ENCODE measurements at regions not wholly inside any gene's neighbourhood (a gene's known extent, or its start where the extent isn't known, plus 50 kb on each side); places are given as distances from the start of the nearest gene placed in this dataset.

GRCh38 chr6:56890683-56891429 lies 64.1 kb upstream of the BEND6 start:
- TF ChIP-seq, protein P1, sequence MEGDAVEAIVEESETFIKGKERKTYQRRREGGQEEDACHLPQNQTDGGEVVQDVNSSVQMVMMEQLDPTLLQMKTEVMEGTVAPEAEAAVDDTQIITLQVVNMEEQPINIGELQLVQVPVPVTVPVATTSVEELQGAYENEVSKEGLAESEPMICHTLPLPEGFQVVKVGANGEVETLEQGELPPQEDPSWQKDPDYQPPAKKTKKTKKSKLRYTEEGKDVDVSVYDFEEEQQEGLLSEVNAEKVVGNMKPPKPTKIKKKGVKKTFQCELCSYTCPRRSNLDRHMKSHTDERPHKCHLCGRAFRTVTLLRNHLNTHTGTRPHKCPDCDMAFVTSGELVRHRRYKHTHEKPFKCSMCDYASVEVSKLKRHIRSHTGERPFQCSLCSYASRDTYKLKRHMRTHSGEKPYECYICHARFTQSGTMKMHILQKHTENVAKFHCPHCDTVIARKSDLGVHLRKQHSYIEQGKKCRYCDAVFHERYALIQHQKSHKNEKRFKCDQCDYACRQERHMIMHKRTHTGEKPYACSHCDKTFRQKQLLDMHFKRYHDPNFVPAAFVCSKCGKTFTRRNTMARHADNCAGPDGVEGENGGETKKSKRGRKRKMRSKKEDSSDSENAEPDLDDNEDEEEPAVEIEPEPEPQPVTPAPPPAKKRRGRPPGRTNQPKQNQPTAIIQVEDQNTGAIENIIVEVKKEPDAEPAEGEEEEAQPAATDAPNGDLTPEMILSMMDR (conservative IDR thresholded peaks at IDR 0.05 in 1 of 2, IDR thresholded peaks at IDR 0.05 in 1 of 2; ENCODE audit: extremely low read depth in 1 of 2, insufficient read depth in 1 of 2, low read depth in 1 of 2, low read length in 2 of 2), result no peak
- no peak for TF ChIP-seq EZH2 (IDR thresholded peaks at IDR 0.05; ENCODE audit: borderline replicate concordance, low read length)
